CD4-positive, CD25-positive, alpha-beta regulatory T cell (primary cell): ENCODE measurements at regions not wholly inside any gene's neighbourhood (a gene's known extent, or its start where the extent isn't known, plus 50 kb on each side); places are given as distances from the start of the nearest gene placed in this dataset.

Source experiments
- ATAC-seq, 2 donors: fragments of 150-1000 bp; cut with Tn5 transposase; one replicate each; pipeline ENCODE4 v1.10.0; 2021; ENCODE audit warnings: low read depth in 2 of 2, moderate number of reproducible peaks in 2 of 2, moderate library complexity in 1 of 2
- DNase-seq, 3 donors: peaks; one replicate each; pipeline versions ENCODE4 v3.0.0 to v3.0.0-alpha.2; 2012 to 2022; ENCODE audit warnings: mixed read lengths in 1 of 3
- H3K27ac ChIP-seq: one replicate; pipeline ENCODE4 v1.7.0; 2013; ENCODE audit warnings: mild to moderate bottlenecking, low read length; ENCODE audit not compliant: insufficient read depth, poor library complexity, severe bottlenecking
- H3K27me3 ChIP-seq: one replicate; pipeline ENCODE4 v1.7.0; 2013; ENCODE audit warnings: low read length; ENCODE audit not compliant: control insufficient read depth, insufficient read depth
- H3K36me3 ChIP-seq: one replicate; pipeline ENCODE4 v1.7.0; 2013; ENCODE audit warnings: mild to moderate bottlenecking, low read length, moderate library complexity; ENCODE audit not compliant: control insufficient read depth, insufficient read depth
- H3K4me1 ChIP-seq: 2 replicates; pipeline ENCODE4 v1.7.0; 2013; ENCODE audit warnings: mild to moderate bottlenecking, low read length; ENCODE audit not compliant: insufficient read depth, control insufficient read depth, poor library complexity, severe bottlenecking
- H3K4me3 ChIP-seq: one replicate; pipeline ENCODE4 v1.7.0; 2013; ENCODE audit warnings: low read depth, mild to moderate bottlenecking, low read length, moderate library complexity
- H3K9me3 ChIP-seq, 2 experiments: 1 replicate in 1 of 2; 2 replicates in 1 of 2; pipeline ENCODE4 v1.7.0; 2013; ENCODE audit warnings: low read length in 2 of 2, mild to moderate bottlenecking in 1 of 2, moderate library complexity in 1 of 2; ENCODE audit not compliant: control insufficient read depth in 2 of 2
- H3K27ac Mint-ChIP-seq, 3 donors: one replicate each; pipeline ENCODE4 v1.8.0; 2020 to 2022; ENCODE audit warnings: mild to moderate bottlenecking in 3 of 3, mixed read lengths in 3 of 3, moderate library complexity in 2 of 3
- H3K27me3 Mint-ChIP-seq: one replicate; pipeline ENCODE4 v1.8.0; 2022; ENCODE audit warnings: mild to moderate bottlenecking, mixed read lengths
- H3K36me3 Mint-ChIP-seq: one replicate; pipeline ENCODE4 v1.8.0; 2020; ENCODE audit warnings: mixed read lengths
- H3K4me1 Mint-ChIP-seq, 4 donors: one replicate each; pipeline ENCODE4 v1.8.0; 2020 to 2022; ENCODE audit warnings: mixed read lengths in 4 of 4, mild to moderate bottlenecking in 1 of 4
- H3K4me3 Mint-ChIP-seq, 4 donors: one replicate each; pipeline ENCODE4 v1.8.0; 2020 to 2022; ENCODE audit warnings: mild to moderate bottlenecking in 4 of 4, mixed read lengths in 4 of 4, moderate library complexity in 3 of 4
- H3K9me3 Mint-ChIP-seq, 7 donors: one replicate each; pipeline ENCODE4 v1.8.0; 2020 to 2022; ENCODE audit warnings: mixed read lengths in 7 of 7, mild to moderate bottlenecking in 3 of 7, moderate library complexity in 2 of 7

DNA sequence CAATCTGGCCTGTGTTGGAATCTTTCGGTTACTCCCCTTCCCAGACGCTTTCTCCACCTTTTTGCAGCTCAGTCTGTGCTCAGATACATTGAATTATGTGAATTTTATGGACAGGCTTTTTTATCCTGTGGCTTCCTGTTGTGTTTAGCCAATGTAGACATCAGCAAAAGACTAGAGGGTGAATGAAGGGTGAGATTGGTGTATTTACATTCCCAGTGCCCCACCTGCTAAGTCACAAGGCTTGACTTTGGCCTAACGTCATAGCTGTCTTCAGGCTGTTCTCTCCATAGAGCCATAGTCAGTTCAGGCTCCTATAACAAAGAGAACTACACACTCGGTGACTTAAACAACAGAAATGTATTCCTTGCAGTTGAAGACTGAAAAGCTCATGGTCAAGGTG, 97.5 kb upstream of the FSHB start:
- H3K4me1 ChIP-seq = no peaks in the 10 kb centered on the region
- no peaks in the 10 kb centered on the region for H3K36me3 ChIP-seq
- no peak overlapping the region for H3K4me3 ChIP-seq
- Mint-ChIP-seq H3K4me1 (no peaks in the 10 kb centered on the region), H3K27me3 (peaks cover 6% of the 10 kb centered on the region), H3K36me3 (no peaks in the 10 kb centered on the region), H3K4me3 (no peak overlapping the region), H3K27ac (no peak overlapping the region), H3K9me3 (peaks cover 0 to 4% (median 3%) of the 10 kb centered on the region in 7 donors)
- DNase-seq (no peak), ATAC-seq (no peak)
- H3K27me3 ChIP-seq = no peaks in the 10 kb centered on the region
- no peak overlapping the region for H3K27ac ChIP-seq
- no peaks in the 10 kb centered on the region for H3K9me3 ChIP-seq

DNA sequence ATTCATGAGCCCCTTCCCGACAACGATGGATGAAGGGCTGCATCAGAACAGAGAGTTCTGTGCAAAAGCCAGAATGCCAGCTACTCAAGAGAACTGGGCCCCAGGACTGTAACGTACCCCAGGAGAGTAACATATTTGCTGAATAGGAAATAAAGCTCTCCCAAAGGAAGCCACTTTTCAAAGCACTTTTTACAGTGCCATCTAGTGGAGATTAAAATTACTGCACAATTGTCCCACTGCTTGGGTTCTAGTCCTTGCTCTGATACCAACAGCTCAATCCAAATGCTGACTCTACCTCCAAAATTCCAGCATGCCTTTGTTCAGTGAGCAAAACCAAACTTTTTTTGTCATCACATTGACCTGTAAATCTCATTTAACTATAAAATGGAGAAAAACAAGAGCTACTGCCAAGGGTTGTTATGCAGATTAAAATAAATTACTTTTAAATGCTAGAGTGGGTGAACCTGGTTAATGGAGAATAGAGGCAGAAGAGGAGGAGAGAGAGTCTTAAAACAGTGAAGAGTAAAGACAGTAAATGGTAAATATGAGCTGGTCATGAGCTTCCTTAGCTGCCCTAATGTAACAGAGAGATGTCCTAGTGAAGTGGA, 87.6 kb upstream of the FSHB start:
- Histone ChIP-seq H3K4me1 (no peaks in the 10 kb centered on the region), H3K4me3 (no peak overlapping the region), H3K27me3 (no peaks in the 10 kb centered on the region), H3K9me3 (no peaks in the 10 kb centered on the region), H3K36me3 (no peaks in the 10 kb centered on the region), H3K27ac (no peak overlapping the region)
- no peak overlapping the region for H3K27ac Mint-ChIP-seq
- H3K36me3 Mint-ChIP-seq = no peaks in the 10 kb centered on the region
- peaks cover 4% of the 10 kb centered on the region for H3K27me3 Mint-ChIP-seq
- no peak for ATAC-seq
- DNase-seq = peak in 1 of 3 donors; percentile 16
- no peaks in the 10 kb centered on the region for H3K4me1 Mint-ChIP-seq
- no peak overlapping the region for H3K4me3 Mint-ChIP-seq
- peaks cover 0 to 7% (median 0%) of the 10 kb centered on the region in 7 donors for H3K9me3 Mint-ChIP-seq

DNA sequence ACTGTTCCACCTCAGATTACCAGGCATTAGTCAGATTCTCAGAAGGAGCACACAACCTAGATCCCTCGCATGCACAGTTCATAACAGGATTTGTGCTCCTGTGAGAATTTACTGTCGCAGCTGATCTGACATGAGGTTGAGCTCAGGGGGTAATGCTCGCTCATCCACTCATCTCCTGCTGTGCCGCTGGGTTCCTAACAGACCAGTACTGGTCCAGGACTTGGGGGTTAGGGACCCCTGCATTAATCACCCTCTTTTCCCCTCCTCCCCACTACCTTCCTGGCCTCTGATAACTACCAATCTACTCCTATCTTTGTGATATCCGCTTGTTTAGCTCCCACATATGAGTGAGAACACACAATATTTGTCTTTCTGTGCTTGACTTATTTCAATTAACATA, 83.5 kb upstream of the FSHB start:
- DNase-seq = no peak
- Histone ChIP-seq H3K36me3 (no peaks in the 10 kb centered on the region), H3K4me1 (no peaks in the 10 kb centered on the region), H3K4me3 (no peak overlapping the region), H3K27me3 (no peaks in the 10 kb centered on the region), H3K9me3 (no peaks in the 10 kb centered on the region), H3K27ac (no peak overlapping the region)
- H3K4me1 Mint-ChIP-seq = no peaks in the 10 kb centered on the region
- no peak overlapping the region for H3K4me3 Mint-ChIP-seq
- no peaks in the 10 kb centered on the region for H3K36me3 Mint-ChIP-seq
- no peak for ATAC-seq
- H3K27ac Mint-ChIP-seq = no peak overlapping the region
- peaks cover 0 to 14% (median 0%) of the 10 kb centered on the region in 7 donors for H3K9me3 Mint-ChIP-seq
- H3K27me3 Mint-ChIP-seq = peaks cover 4% of the 10 kb centered on the region

DNA sequence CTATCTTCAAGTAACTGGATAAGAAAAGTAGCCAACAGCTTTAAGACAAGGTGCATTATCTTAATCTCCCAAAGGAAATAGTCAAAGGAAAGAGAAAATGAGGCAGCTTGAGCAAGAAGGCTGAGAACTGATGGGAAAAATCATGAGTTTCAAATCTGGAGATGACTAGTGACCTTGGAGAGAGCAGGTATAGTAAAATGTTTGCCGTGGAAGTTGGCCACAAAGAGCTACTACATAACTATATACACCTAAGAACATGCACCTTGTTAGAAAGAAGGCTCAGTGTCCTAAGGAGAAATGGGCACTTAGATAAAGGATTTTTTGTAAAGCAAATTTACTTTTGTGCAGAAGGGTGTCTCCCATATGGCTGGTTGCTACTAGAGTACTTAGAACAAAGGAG, 80.8 kb upstream of the FSHB start:
- Histone ChIP-seq H3K27ac (no peak overlapping the region), H3K36me3 (no peaks in the 10 kb centered on the region), H3K9me3 (no peaks in the 10 kb centered on the region), H3K4me3 (no peak overlapping the region), H3K27me3 (no peaks in the 10 kb centered on the region), H3K4me1 (no peaks in the 10 kb centered on the region)
- no peak overlapping the region for H3K4me3 Mint-ChIP-seq
- no peaks in the 10 kb centered on the region for H3K36me3 Mint-ChIP-seq
- no peak for ATAC-seq
- H3K4me1 Mint-ChIP-seq = no peaks in the 10 kb centered on the region
- no peak overlapping the region for H3K27ac Mint-ChIP-seq
- peaks cover 0 to 11% (median 0%) of the 10 kb centered on the region in 7 donors for H3K9me3 Mint-ChIP-seq
- no peaks in the 10 kb centered on the region for H3K27me3 Mint-ChIP-seq
- no peak for DNase-seq

- Histone ChIP-seq H3K27ac (no peak overlapping the region), H3K36me3 (no peaks in the 10 kb centered on the region), H3K27me3 (no peaks in the 10 kb centered on the region), H3K4me3 (no peak overlapping the region), H3K4me1 (no peaks in the 10 kb centered on the region), H3K9me3 (no peaks in the 10 kb centered on the region)
- no peak for DNase-seq
- Mint-ChIP-seq H3K36me3 (no peaks in the 10 kb centered on the region), H3K4me1 (no peaks in the 10 kb centered on the region), H3K27me3 (no peaks in the 10 kb centered on the region), H3K4me3 (no peak overlapping the region), H3K9me3 (peaks cover 0 to 11% (median 1%) of the 10 kb centered on the region in 7 donors), H3K27ac (no peak overlapping the region)
- ATAC-seq = no peak
Observed at GRCh38 chr11:30150425-30150824, 80.4 kb upstream of the FSHB start.

DNA sequence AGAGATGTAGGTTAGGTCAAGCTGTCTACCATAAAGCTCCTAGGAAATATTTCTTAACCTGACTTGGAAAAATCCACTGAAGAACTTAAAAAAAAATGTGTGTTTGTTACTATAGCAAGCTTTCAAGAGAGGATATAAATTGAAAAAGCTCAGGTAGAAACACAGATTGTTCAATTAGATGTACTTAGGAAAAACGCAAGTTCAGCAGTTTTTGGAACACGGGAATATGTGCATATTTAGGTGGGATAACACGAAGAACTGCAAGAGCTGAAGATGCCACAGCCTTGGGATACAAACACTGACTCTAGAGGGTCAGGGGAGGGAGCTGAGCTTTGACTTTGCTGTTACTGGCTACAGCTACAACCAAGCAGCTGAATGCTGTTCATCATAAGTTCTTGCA, 77.8 kb upstream of the FSHB start:
- H3K36me3 ChIP-seq = no peaks in the 10 kb centered on the region
- no peaks in the 10 kb centered on the region for H3K4me1 ChIP-seq
- no peaks in the 10 kb centered on the region for H3K36me3 Mint-ChIP-seq
- no peaks in the 10 kb centered on the region for H3K4me1 Mint-ChIP-seq
- H3K9me3 ChIP-seq = no peaks in the 10 kb centered on the region
- H3K4me3 Mint-ChIP-seq = no peak overlapping the region
- no peak for DNase-seq
- H3K27ac ChIP-seq = no peak overlapping the region
- peaks cover 0 to 10% (median 3%) of the 10 kb centered on the region in 7 donors for H3K9me3 Mint-ChIP-seq
- no peaks in the 10 kb centered on the region for H3K27me3 Mint-ChIP-seq
- H3K27me3 ChIP-seq = no peaks in the 10 kb centered on the region
- H3K27ac Mint-ChIP-seq = no peak overlapping the region
- no peak for ATAC-seq
- no peak overlapping the region for H3K4me3 ChIP-seq

- Histone ChIP-seq H3K27me3 (no peaks in the 10 kb centered on the region), H3K36me3 (no peaks in the 10 kb centered on the region), H3K9me3 (no peaks in the 10 kb centered on the region), H3K4me3 (no peak overlapping the region), H3K27ac (no peak overlapping the region), H3K4me1 (no peaks in the 10 kb centered on the region)
- Mint-ChIP-seq H3K4me3 (no peak overlapping the region), H3K27ac (no peak overlapping the region), H3K4me1 (no peaks in the 10 kb centered on the region), H3K27me3 (no peaks in the 10 kb centered on the region), H3K36me3 (no peaks in the 10 kb centered on the region), H3K9me3 (peaks cover 0 to 10% (median 3%) of the 10 kb centered on the region in 7 donors)
- DNase-seq (no peak), ATAC-seq (no peak)
Observed at GRCh38 chr11:30155428-30155827, 75.4 kb upstream of the FSHB start.

- Histone ChIP-seq H3K4me1 (no peaks in the 10 kb centered on the region), H3K36me3 (no peaks in the 10 kb centered on the region), H3K27me3 (no peaks in the 10 kb centered on the region), H3K9me3 (no peaks in the 10 kb centered on the region), H3K4me3 (no peak overlapping the region), H3K27ac (no peak overlapping the region)
- Mint-ChIP-seq H3K4me3 (no peak overlapping the region), H3K27ac (no peak overlapping the region), H3K27me3 (no peaks in the 10 kb centered on the region), H3K9me3 (peaks cover 0 to 11% (median 3%) of the 10 kb centered on the region in 7 donors), H3K4me1 (no peaks in the 10 kb centered on the region), H3K36me3 (no peaks in the 10 kb centered on the region)
- ATAC-seq = no peak
- DNase-seq = no peak
Observed at GRCh38 chr11:30159546-30159945, 71.3 kb upstream of the FSHB start.
